Umbilical cord (tissue), 1 donor: ENCODE measurements at regions not wholly inside any gene's neighbourhood (a gene's known extent, or its start where the extent isn't known, plus 50 kb on each side); places are given as distances from the start of the nearest gene placed in this dataset.
"Not testable (repeated sequence)": the region's sequence is repeated elsewhere in the genome, so short reads cannot be mapped to it uniquely, and the experiment has no call there.

Source experiments
- DNase-seq: peaks from one replicate; pipeline ENCODE4 v3.0.0-alpha.2; 2015; ENCODE audit warnings: low spot score

GRCh38 chr2:142757111-142757510 lies 120.4 kb upstream of the KYNU start:
- DNase-seq, result no peak

GRCh38 chr2:142756430-142756829 lies 121.0 kb upstream of the KYNU start:
- DNase-seq, result no peak

GRCh38 chr2:142755191-142755590 lies 122.3 kb upstream of the KYNU start:
- no peak for DNase-seq

GRCh38 chr2:142754182-142754581 lies 123.3 kb upstream of the KYNU start:
- no peak for DNase-seq

- no peak for DNase-seq
Observed at GRCh38 chr2:142750858-142751257, 126.6 kb upstream of the KYNU start.

GRCh38 chr2:142748559-142749099 lies 128.8 kb upstream of the KYNU start:
- no peak for DNase-seq

GRCh38 chr2:142745691-142746090 lies 131.8 kb upstream of the KYNU start:
- DNase-seq, result no peak

- no peak for DNase-seq
Observed at GRCh38 chr2:142742371-142743214, 134.9 kb upstream of the KYNU start.

GRCh38 chr2:142741764-142742269 lies 135.6 kb upstream of the KYNU start:
- no peak for DNase-seq

- DNase-seq, result no peak
Observed at GRCh38 chr2:142734770-142735169, 142.7 kb upstream of the KYNU start.

- no peak for DNase-seq
Observed at GRCh38 chr2:142734231-142734630, 143.2 kb upstream of the KYNU start.

- not testable (repeated sequence) for DNase-seq
Observed at GRCh38 chr2:142729814-142730213, 147.7 kb upstream of the KYNU start.

- not testable (repeated sequence) for DNase-seq
Observed at GRCh38 chr2:142727821-142728478, 149.5 kb upstream of the KYNU start.

GRCh38 chr2:142725386-142725785 lies 152.1 kb upstream of the KYNU start:
- no peak for DNase-seq

- DNase-seq, result no peak
Observed at GRCh38 chr2:142724713-142725349, 152.6 kb upstream of the KYNU start.

GRCh38 chr2:142724186-142724585 lies 153.3 kb upstream of the KYNU start:
- DNase-seq, result no peak

GRCh38 chr2:142723236-142723635 lies 154.2 kb upstream of the KYNU start:
- DNase-seq, result no peak

GRCh38 chr2:142722569-142722968 lies 154.9 kb upstream of the KYNU start:
- DNase-seq, result no peak

GRCh38 chr2:142722086-142722485 lies 155.4 kb upstream of the KYNU start:
- no peak for DNase-seq

GRCh38 chr2:142721015-142721414 lies 156.4 kb upstream of the KYNU start:
- DNase-seq, result no peak

GRCh38 chr2:142718576-142719155 lies 158.8 kb upstream of the KYNU start:
- DNase-seq, result no peak
